HUES48 (cell line): ENCODE measurements at regions not wholly inside any gene's neighbourhood (a gene's known extent, or its start where the extent isn't known, plus 50 kb on each side); places are given as distances from the start of the nearest gene placed in this dataset.
"Not testable (repeated sequence)": the region's sequence is repeated elsewhere in the genome, so short reads cannot be mapped to it uniquely, and the experiment has no call there.

Experiments used
- H3K27ac ChIP-seq: one replicate; pipeline ENCODE4 v1.7.0; 2013; ENCODE audit warnings: low read depth, low read length, inconsistent platforms
- H3K27me3 ChIP-seq: 2 replicates; pipeline ENCODE4 v1.6.1; 2013; ENCODE audit warnings: mild to moderate bottlenecking, low read length; ENCODE audit not compliant: control insufficient read depth, insufficient read depth
- H3K36me3 ChIP-seq: 2 replicates; pipeline ENCODE4 v1.6.1; 2013; ENCODE audit warnings: low read length; ENCODE audit not compliant: control insufficient read depth, insufficient read depth
- H3K4me1 ChIP-seq: 2 replicates; pipeline ENCODE4 v1.6.1; 2013; ENCODE audit warnings: mild to moderate bottlenecking, low read length; ENCODE audit not compliant: control insufficient read depth, insufficient read depth
- H3K4me3 ChIP-seq: 2 replicates; pipeline ENCODE4 v1.5.1; 2013; ENCODE audit warnings: mild to moderate bottlenecking, low read depth, low read length
- H3K9ac ChIP-seq: 2 replicates; pipeline ENCODE4 v1.6.1; 2013; ENCODE audit warnings: mild to moderate bottlenecking, low read depth, low read length, moderate library complexity
- H3K9me3 ChIP-seq: 2 replicates; pipeline ENCODE4 v1.6.1; 2013; ENCODE audit warnings: low read length; ENCODE audit not compliant: control insufficient read depth, insufficient read depth

- H3K9ac ChIP-seq, result no peak overlapping the region
- peaks cover 8% of the 10 kb centered on the region for H3K4me1 ChIP-seq
- H3K27ac ChIP-seq, result no peak overlapping the region
- no peaks in the 10 kb centered on the region for H3K9me3 ChIP-seq
- no peaks in the 10 kb centered on the region for H3K36me3 ChIP-seq
- no peak overlapping the region for H3K4me3 ChIP-seq
- no peaks in the 10 kb centered on the region for H3K27me3 ChIP-seq
Observed at GRCh38 chr4:127007305-127007704, 625.5 kb upstream of the INTU start.

GRCh38 chr4:127012549-127012948, 620.2 kb upstream of the INTU start:
- H3K9ac ChIP-seq, result no peak overlapping the region
- no peaks in the 10 kb centered on the region for H3K9me3 ChIP-seq
- H3K36me3 ChIP-seq, result no peaks in the 10 kb centered on the region
- no peak overlapping the region for H3K4me3 ChIP-seq
- H3K27ac ChIP-seq, result no peak overlapping the region
- H3K27me3 ChIP-seq, result no peaks in the 10 kb centered on the region
- H3K4me1 ChIP-seq, result peaks cover 11% of the 10 kb centered on the region

- no peaks in the 10 kb centered on the region for H3K27me3 ChIP-seq
- no peak overlapping the region for H3K27ac ChIP-seq
- H3K4me1 ChIP-seq, result peaks cover 8% of the 10 kb centered on the region
- H3K9me3 ChIP-seq, result no peaks in the 10 kb centered on the region
- no peak overlapping the region for H3K9ac ChIP-seq
- no peak overlapping the region for H3K4me3 ChIP-seq
- H3K36me3 ChIP-seq, result no peaks in the 10 kb centered on the region
Observed at GRCh38 chr4:127015667-127016117, 617.1 kb upstream of the INTU start.

- H3K36me3 ChIP-seq, result no peaks in the 10 kb centered on the region
- H3K4me1 ChIP-seq, result peaks cover 8% of the 10 kb centered on the region
- no peak overlapping the region for H3K4me3 ChIP-seq
- H3K9me3 ChIP-seq, result no peaks in the 10 kb centered on the region
- no peak overlapping the region for H3K9ac ChIP-seq
- H3K27me3 ChIP-seq, result no peaks in the 10 kb centered on the region
- no peak overlapping the region for H3K27ac ChIP-seq
Observed at GRCh38 chr4:127018381-127018780, 614.4 kb upstream of the INTU start.

GRCh38 chr4:127020831-127021230, 611.9 kb upstream of the INTU start:
- not testable (repeated sequence) for H3K27ac ChIP-seq, H3K4me1 ChIP-seq, H3K27me3 ChIP-seq, H3K4me3 ChIP-seq, H3K9ac ChIP-seq, H3K9me3 ChIP-seq, H3K36me3 ChIP-seq

- H3K36me3 ChIP-seq, result no peaks in the 10 kb centered on the region
- no peak overlapping the region for H3K4me3 ChIP-seq
- H3K27me3 ChIP-seq, result no peaks in the 10 kb centered on the region
- H3K9me3 ChIP-seq, result peaks cover 10% of the 10 kb centered on the region; the same call in 1 of the 2 replicates
- no peak overlapping the region for H3K27ac ChIP-seq
- H3K9ac ChIP-seq, result no peak overlapping the region
- H3K4me1 ChIP-seq, result 0 out of 2 replicates have a peak, but pooled peaks cover 6% of the 10 kb centered on the region
Observed at GRCh38 chr4:127036296-127036695, 596.5 kb upstream of the INTU start.

- H3K36me3 ChIP-seq, result no peaks in the 10 kb centered on the region
- 0 out of 2 replicates have a peak, but pooled peaks cover 8% of the 10 kb centered on the region for H3K9me3 ChIP-seq
- no peaks in the 10 kb centered on the region for H3K27me3 ChIP-seq
- peaks cover 54% of the 10 kb centered on the region for H3K4me1 ChIP-seq
- H3K4me3 ChIP-seq, result no peak overlapping the region
- H3K27ac ChIP-seq, result peak overlapping the region; percentile 70
- no peak overlapping the region for H3K9ac ChIP-seq
Observed at GRCh38 chr4:127045861-127046260, 586.9 kb upstream of the INTU start.

- Histone ChIP-seq H3K9ac (no peak overlapping the region), H3K4me3 (no peak overlapping the region), H3K27ac (no peak overlapping the region), H3K27me3 (no peaks in the 10 kb centered on the region), H3K36me3 (no peaks in the 10 kb centered on the region), H3K9me3 (no peaks in the 10 kb centered on the region), H3K4me1 (peaks cover 53% of the 10 kb centered on the region)
Observed at GRCh38 chr4:127047930-127048329, 584.8 kb upstream of the INTU start.

GRCh38 chr4:127048376-127049044, 584.2 kb upstream of the INTU start:
- no peak overlapping the region for H3K4me3 ChIP-seq
- H3K9ac ChIP-seq, result no peak overlapping the region
- H3K27ac ChIP-seq, result no peak overlapping the region
- no peaks in the 10 kb centered on the region for H3K36me3 ChIP-seq
- H3K9me3 ChIP-seq, result no peaks in the 10 kb centered on the region
- no peaks in the 10 kb centered on the region for H3K27me3 ChIP-seq
- peaks cover 53% of the 10 kb centered on the region for H3K4me1 ChIP-seq

GRCh38 chr4:127049526-127049925, 583.2 kb upstream of the INTU start:
- H3K27ac ChIP-seq, result no peak overlapping the region
- no peak overlapping the region for H3K9ac ChIP-seq
- no peaks in the 10 kb centered on the region for H3K36me3 ChIP-seq
- no peak overlapping the region for H3K4me3 ChIP-seq
- H3K9me3 ChIP-seq, result no peaks in the 10 kb centered on the region
- H3K4me1 ChIP-seq, result peaks cover 46% of the 10 kb centered on the region
- H3K27me3 ChIP-seq, result no peaks in the 10 kb centered on the region

GRCh38 chr4:127052742-127053141, 580.0 kb upstream of the INTU start:
- H3K9ac ChIP-seq, result no peak overlapping the region
- no peak overlapping the region for H3K27ac ChIP-seq
- H3K4me1 ChIP-seq, result peaks cover 17% of the 10 kb centered on the region
- H3K9me3 ChIP-seq, result no peaks in the 10 kb centered on the region; the same call in 1 of the 2 replicates
- H3K4me3 ChIP-seq, result no peak overlapping the region
- no peaks in the 10 kb centered on the region for H3K36me3 ChIP-seq
- no peaks in the 10 kb centered on the region for H3K27me3 ChIP-seq
